ENCODE measurements at regions not wholly inside any gene's neighbourhood (a gene's known extent, or its start where the extent isn't known, plus 50 kb on each side); places are given as distances from the start of the nearest gene placed in this dataset.

GRCh38 chr2:20557226-20557625 lies 93.7 kb downstream of the HS1BP3 start:
- no peak overlapping the region for H3K4me3 Mint-ChIP-seq

GRCh38 chr2:20557635-20558034 lies 93.3 kb downstream of the HS1BP3 start:
- H3K4me3 Mint-ChIP-seq = no peak overlapping the region
- H3K27me3 ChIP-seq (ENCODE audit: control insufficient read depth, insufficient read depth, low read length, poor library complexity, severe bottlenecking) = no peaks in the 10 kb centered on the region
- no peaks in the 10 kb centered on the region for H3K9me3 Mint-ChIP-seq
- no peaks in the 10 kb centered on the region for H3K9me3 ChIP-seq (ENCODE audit: control insufficient read depth, low read length)
- WGBS, 2 experiments (ENCODE audit: insufficient coverage in 1 of 2, insufficient read length in 1 of 2) = 67 to 85% methylated on average over 1 to 3 of the region's 3 CpGs
- H3K27ac ChIP-seq (ENCODE audit: low read depth, low read length) = no peak overlapping the region
- H3K4me1 Mint-ChIP-seq = peaks cover 24% of the 10 kb centered on the region
- H3K4me3 ChIP-seq (ENCODE audit: low read length) = no peak overlapping the region
- H3K27ac Mint-ChIP-seq = no peak overlapping the region
- no peak for TF ChIP-seq CTCF (conservative IDR thresholded peaks at IDR 0.05)
- H3K36me3 ChIP-seq (ENCODE audit: control insufficient read depth, insufficient read depth, low read length) = no peaks in the 10 kb centered on the region
- DNase-seq = peak; percentile 68
- H3K4me1 ChIP-seq (ENCODE audit: control insufficient read depth, insufficient read depth, low read length) = no peaks in the 10 kb centered on the region
- peaks cover 6% of the 10 kb centered on the region for H3K27me3 Mint-ChIP-seq (ENCODE audit: insufficient read depth)
- no peaks in the 10 kb centered on the region for H3K36me3 Mint-ChIP-seq (ENCODE audit: low read depth)
- H3K9ac ChIP-seq (ENCODE audit: extremely low read depth, low read length, poor library complexity, severe bottlenecking) = no peak overlapping the region

More at GRCh38 chr2:20557226-20557625, 93.7 kb downstream of the HS1BP3 start:
- H3K36me3 ChIP-seq (ENCODE audit: control insufficient read depth, insufficient read depth, low read length) = no peaks in the 10 kb centered on the region
- no peak overlapping the region for H3K4me3 ChIP-seq (ENCODE audit: low read length)
- no peaks in the 10 kb centered on the region for H3K4me1 ChIP-seq (ENCODE audit: control insufficient read depth, insufficient read depth, low read length)
- DNase-seq = no peak
- H3K9ac ChIP-seq (ENCODE audit: extremely low read depth, low read length, poor library complexity, severe bottlenecking) = no peak overlapping the region
- Mint-ChIP-seq H3K4me1 (peaks cover 22% of the 10 kb centered on the region), H3K9me3 (no peaks in the 10 kb centered on the region), H3K27ac (no peak overlapping the region), H3K36me3 (ENCODE audit: low read depth) (no peaks in the 10 kb centered on the region), H3K27me3 (ENCODE audit: insufficient read depth) (peaks cover 6% of the 10 kb centered on the region)
- H3K27me3 ChIP-seq (ENCODE audit: control insufficient read depth, insufficient read depth, low read length, poor library complexity, severe bottlenecking) = no peaks in the 10 kb centered on the region
- no peak overlapping the region for H3K27ac ChIP-seq (ENCODE audit: low read depth, low read length)
- no peaks in the 10 kb centered on the region for H3K9me3 ChIP-seq (ENCODE audit: control insufficient read depth, low read length)
- no peak for TF ChIP-seq CTCF (conservative IDR thresholded peaks at IDR 0.05)
- WGBS, 2 experiments (ENCODE audit: insufficient coverage in 1 of 2, insufficient read length in 1 of 2) = 78 to 92% methylated on average over 3 to 4 of the region's 4 CpGs

- no peaks in the 10 kb centered on the region for H3K36me3 Mint-ChIP-seq (ENCODE audit: low read depth)
- WGBS, 2 experiments (ENCODE audit: insufficient coverage in 1 of 2, insufficient read length in 1 of 2) = 92 to 97% methylated on average over 11 to 12 of the region's 12 CpGs
- H3K9me3 ChIP-seq (ENCODE audit: control insufficient read depth, low read length) = no peaks in the 10 kb centered on the region
- no peak overlapping the region for H3K27ac ChIP-seq (ENCODE audit: low read depth, low read length)
- no peak for TF ChIP-seq CTCF (conservative IDR thresholded peaks at IDR 0.05)
- no peaks in the 10 kb centered on the region for H3K36me3 ChIP-seq (ENCODE audit: control insufficient read depth, insufficient read depth, low read length)
- peaks cover 6% of the 10 kb centered on the region for H3K27me3 Mint-ChIP-seq (ENCODE audit: insufficient read depth)
- no peak overlapping the region for H3K27ac Mint-ChIP-seq
- peaks cover 27% of the 10 kb centered on the region for H3K4me1 Mint-ChIP-seq
- no peak overlapping the region for H3K4me3 Mint-ChIP-seq
- no peak overlapping the region for H3K9ac ChIP-seq (ENCODE audit: extremely low read depth, low read length, poor library complexity, severe bottlenecking)
- H3K27me3 ChIP-seq (ENCODE audit: control insufficient read depth, insufficient read depth, low read length, poor library complexity, severe bottlenecking) = no peaks in the 10 kb centered on the region
- H3K9me3 Mint-ChIP-seq = no peaks in the 10 kb centered on the region
- DNase-seq = peak; percentile 45
- no peak overlapping the region for H3K4me3 ChIP-seq (ENCODE audit: low read length)
- H3K4me1 ChIP-seq (ENCODE audit: control insufficient read depth, insufficient read depth, low read length) = no peaks in the 10 kb centered on the region
Measured at GRCh38 chr2:20558391-20559150, 92.3 kb downstream of the HS1BP3 start.

Data from endodermal cell (in vitro differentiated cells).